Fibroblast of upper back skin (primary cell): ENCODE measurements at regions not wholly inside any gene's neighbourhood (a gene's known extent, or its start where the extent isn't known, plus 50 kb on each side); places are given as distances from the start of the nearest gene placed in this dataset.

ENCODE experiments used
- DNase-seq: peaks from one replicate; pipeline ENCODE4 v3.0.0-alpha.2; 2013

DNA sequence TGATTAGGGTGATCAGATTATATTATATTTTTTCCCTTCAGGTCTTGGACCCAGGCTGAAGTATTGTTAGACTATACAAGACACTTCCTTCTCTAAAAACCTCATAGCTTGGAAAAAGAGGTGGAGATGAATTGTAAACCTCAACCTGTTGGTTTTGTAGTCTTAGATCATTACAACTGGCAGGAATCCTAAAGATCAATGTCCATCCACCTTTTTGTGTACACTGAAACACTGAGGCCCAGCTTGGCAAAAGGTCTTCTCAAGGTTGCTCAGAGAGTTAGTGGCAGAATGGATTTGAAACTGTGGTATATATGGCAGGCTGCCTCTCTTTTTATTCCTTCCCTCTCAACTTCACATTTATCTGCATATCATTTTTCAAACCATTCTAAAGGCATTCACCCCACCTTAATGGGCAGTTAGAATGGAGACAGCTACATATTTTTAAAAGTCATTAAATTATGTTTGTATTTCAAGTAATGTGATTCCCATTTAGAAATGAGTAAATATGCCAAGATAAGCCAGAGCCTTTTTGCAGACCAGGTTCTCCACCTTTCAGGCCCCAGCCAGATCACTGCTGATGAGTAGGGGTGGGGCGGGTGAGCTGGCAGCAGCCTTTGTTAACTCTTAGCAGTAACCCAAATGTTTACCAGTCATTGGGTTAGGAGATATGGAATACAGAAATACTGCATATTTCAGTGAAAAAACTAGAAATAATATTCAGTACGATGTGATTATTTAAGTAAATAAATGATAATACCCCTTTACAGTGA, 243.2 kb upstream of the F9 start:
- DNase-seq = no peak

DNA sequence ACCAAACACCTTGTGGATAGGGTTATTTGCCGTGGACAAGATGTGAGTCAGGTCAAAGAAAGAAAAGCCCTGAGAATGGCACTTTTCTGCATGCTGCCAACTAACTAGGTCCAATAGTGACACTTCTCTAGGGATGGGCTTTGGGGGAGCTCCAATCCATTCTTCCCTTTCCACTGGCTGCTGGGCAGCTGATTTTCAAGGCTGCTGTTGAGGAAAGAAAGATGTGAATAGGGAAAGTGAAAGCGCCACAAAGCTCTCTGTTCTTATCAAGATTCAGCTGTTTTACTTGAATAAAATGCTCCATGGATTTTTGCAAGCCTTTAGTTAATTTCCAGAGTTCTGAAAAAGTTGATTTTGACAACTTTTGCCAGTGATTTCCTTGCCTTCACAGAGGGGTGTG, 244.2 kb upstream of the F9 start:
- no peak for DNase-seq

DNA sequence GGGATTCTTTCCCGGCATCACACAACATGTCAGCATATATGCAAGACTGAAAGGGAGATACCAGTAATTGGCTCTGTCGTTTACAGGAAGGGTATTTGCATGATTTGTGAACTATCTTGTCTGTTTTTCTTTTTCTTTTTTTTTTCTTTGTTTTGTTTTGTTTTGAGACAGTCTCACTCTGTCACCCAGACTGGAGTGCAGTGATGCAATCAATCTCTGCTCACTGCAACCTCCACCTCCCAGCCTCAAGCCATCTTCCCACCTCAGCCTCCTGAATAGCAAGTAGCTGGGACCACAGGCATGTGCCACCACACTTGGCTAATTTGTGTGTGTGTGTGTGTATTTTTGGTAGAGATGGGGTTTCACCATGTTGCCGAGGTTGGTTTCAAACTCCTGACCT, 262.7 kb upstream of the F9 start:
- no peak for DNase-seq

DNA sequence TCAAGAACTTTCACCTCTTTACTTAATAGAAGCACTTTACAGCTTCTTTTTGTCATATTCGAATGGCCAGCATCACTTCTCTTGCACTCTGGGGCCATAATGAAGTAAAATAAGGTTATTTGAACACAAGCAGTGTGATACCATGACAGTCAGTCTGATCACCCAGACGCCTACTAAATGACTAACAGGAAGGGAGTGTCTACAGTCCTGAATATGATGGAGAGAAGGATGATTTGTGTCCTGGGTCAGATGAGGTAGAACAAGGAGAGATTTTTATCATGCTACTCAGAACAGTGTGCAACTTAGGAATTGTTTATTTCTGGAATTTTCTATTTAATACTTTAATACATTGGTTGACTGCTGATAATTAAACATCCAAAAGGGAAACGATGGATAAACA, 284.2 kb upstream of the F9 start:
- no peak for DNase-seq

DNA sequence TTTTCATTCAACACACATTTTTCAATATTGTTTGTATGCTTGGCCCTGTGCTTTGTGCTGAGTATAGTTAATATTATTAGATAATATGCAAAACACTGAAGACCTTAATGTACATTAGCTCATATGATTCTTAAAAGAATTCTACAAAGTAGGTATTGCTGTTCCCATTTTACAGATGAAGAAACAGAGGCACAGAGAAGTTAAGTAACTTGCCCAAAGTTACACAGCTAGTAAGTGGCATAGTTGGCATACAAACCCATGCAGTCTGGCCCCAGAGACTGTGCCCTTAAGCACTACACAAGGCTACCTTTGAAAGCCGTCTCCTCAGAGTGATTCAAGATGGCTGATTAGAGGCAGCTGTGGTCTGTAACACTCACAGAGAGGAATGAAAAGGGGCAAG, 293.4 kb upstream of the F9 start:
- no peak for DNase-seq

DNA sequence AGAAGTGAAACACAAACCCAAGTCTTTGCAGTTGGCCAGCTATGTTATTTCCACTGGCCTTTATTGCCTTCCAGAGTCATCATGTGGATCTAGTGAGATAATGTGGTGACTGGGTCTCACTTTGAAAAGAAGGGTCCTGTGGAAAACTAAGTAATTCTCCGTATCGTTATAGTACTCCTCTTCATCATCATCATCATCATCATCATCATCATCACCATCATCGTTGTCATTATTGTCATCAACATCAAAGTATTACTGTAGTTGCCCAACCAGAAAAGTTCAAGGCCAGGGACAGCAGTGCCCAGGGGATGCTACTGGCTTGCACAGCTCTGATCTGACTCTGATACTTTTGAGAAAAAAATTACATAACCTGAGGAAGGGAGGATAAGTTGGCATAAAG, 295.6 kb upstream of the F9 start:
- DNase-seq = no peak

DNA sequence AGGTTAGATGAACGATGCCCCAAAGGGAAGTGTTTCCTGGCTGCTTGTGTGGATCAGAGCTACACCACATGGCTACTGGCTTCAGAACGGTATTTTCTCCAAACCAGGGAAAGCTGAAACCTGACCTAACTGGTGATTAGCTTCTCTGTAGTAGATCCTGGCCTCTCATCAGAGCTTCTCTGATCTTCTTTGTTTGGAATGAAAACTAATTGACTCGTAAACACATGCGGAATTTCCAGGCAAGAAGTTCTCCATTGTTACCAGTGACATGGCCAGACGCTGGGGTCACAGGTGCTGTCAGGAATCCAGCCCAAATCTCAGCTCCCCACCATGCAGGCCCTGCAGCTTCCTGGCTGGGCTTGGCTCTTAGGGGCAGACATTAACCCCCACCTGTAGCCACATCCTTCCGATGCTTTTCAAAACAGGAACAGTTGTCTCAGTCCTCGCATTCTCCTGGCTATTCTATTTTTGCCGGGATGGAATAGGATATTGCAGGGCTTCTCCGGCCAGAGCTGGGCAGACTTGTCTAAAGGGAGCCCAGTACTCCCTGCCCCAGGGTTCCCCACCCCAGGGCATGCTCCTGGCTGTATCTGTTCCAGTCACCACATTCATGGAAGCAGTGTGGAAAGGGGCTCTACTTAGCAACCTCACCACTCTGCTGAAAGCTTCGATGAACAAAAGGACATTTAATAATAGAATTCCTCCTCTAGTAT, 305.4 kb upstream of the F9 start:
- DNase-seq = no peak

DNA sequence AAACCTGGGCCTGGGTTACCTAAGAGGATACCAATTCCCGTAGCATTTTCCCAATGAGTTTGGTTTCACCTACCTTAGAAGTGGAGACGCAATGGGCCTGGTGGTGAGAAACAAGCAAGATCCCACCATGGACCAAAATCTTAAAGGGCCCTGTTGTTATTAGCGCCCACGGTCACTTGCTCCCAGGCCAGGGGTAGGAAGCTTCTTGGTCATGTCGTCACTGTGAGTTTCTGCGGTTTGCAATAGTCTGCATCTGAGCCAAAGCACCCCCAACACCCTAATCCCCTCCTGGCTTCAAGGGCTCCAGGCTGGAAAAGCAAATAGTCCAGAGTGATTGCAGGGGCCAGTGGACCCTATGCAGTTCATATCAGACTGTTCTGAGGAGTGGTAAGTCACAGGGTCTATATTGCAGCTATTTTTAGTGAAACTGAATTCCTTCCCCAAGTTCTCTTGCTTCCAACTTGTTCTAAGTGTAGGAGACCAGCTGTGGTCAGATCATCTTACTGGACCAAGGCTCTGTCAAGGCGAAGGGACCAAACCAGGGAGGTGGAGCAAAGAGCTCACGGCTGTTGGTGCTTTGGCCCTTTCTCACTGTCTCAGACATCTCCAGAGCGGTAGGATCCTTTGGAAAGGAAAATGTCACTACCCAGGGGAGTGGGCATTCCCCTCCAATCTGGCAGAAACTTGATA, 307.9 kb upstream of the F9 start:
- no peak for DNase-seq

DNA sequence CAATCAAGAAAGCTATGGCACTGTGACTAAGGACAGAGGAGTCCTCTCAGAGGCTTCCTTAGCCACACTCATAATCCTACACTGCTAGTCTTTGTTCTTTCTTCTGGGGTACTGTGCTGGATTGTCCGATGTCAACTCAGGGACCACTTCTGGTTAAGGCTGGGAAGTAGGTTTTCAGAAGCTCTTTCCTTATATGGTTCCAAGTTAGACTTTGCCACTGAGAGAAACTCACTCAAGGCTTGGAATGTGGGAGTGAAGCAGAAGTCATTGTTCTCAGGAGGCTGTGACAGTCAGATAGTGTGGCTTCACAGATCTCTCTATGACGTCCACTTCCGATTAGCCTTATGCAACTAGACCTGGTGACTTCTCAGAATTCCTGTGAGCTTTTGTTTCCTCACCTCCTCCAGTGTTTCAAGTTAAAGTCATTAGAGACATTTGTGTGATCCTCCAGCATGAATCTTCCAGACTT, 317.3 kb upstream of the F9 start:
- DNase-seq = no peak

DNA sequence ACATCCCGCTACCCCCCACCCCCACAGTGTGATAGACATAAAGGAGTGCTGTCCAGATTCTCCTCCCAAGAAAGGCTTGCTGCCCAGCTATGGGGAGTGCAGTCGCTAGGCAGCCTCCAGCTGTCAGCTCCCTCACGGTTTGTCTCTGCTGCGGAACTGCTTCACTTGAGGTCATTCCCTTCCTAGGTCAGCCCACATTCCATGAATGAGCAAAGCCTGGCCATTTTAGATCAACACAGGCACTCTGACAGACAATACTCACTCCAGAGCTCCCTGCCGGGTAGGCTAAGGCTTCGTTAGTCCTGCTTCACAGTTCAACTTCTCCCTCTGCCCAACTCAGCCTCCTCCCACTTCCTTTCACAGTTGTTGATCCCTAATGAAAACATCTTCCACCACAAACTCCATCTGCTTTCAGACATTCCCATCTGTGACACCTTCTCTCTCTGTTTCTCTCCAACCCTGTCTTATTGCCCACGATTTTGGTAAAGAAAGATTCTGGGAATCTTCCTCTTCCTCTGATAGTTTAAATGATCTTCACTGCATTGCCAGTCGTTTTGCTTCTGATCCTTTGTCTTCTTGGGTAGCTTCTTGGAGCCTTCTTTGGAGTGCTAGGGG, 318.9 kb upstream of the F9 start:
- DNase-seq = no peak

DNA sequence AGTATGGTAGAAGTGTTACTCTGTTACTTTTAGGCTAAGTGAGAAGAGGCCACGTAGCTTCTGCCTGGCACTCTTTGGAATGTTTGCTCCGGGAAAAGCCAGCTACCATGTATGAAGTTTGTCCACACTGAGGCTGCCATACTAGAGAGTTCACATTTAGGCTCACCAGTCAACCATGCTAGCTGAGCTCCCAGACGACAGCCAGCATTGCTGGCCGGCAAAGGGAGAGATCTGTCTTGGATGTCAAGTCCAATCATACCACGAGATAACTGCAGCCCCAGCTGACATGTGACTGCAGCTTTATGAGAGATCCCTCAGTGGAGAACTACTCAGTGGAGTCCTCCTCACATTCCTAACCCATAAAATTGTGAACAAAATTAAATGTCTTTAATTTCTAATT, 321.2 kb upstream of the F9 start:
- DNase-seq = no peak

DNA sequence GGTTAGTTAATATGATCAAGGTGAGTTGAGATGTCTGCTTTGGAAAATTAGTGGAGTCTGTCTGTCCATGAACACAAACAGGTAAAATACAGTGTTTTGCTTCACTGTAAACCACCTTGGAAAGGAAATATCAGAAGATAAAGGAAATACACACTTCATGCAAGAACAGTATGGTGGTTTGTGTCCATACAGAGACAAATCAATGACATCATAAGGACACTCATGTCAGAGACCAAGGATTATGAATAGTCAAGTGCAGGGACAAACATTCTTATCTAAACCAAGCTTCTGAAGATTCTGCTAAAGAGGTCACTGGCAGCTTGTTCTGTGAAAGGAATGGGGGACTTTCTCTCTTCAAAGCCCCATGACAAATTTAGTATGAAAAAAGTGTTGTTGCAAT, 322.9 kb upstream of the F9 start:
- DNase-seq = no peak

DNA sequence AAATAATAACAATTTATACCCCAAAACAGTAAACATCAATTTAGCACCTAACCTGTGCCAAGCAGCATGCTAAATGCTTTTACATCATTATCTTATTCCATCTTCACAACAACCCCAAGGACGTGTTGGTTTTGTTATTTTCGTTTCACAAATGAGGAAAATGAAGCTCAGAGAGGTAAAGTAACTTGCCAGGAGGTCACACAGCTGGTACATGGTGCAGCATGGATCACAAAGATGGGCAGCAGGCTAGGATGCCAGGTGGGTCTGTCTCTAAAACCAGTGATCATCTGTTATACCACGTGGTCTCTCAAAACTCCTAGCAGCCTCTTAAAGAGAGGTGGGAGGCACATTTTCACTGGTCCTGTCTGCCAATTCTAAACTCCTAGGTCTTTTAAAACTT, 323.6 kb upstream of the F9 start:
- DNase-seq = no peak

DNA sequence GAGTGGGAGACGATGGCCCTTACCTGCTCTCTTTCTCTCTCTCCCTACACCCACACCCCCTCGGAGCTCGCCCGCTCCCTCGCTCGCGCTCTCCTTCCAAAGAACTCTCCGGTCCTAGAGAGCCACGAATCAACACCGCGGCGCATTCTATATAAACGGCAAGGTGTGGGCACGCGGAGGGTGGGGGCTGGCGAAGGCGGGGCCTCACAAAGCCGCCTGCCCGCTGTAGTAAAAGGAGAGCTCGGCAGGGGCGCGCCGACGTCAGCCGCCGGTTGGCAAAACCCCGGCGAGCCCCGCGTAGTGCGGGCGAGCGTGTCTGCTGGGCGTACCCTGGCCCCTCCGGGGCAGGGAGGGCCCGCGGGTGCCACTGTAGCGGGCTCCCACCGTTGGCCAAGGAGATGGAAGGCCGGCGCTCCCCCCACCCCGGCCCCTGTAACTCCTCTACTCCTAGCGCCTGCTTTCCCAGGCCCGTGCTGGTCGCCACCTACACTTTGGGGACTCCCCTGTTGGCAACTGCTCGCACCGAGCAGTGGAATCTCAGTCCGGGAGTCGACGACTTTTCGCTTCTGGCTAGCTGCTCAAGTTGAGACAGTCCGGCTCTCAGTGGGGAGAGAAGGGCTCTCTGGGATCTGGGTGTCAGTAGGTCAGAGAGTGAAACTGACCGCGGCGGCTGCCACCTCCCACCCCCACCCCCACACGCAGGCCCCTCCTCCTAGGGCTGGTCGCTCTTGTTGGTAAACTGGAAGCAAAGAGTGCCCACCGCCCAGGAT, 325.5 kb upstream of the F9 start:
- peak; percentile 2 for DNase-seq

DNA sequence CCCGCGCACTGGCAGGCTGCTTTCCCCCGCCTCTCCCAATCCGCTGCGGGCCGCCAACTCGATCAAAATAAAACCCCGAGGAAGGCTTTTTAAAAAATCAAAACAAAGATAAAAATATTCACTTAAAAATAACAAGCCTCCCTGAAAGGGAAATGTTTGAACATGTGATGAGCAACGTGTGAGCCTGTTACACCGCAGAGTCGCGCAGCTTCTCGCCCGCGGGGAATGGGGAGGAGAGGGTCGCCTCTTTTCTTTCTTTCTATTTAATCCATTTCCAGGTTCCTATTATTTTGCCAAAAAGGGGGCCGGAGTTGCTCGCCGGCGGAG, 326.0 kb upstream of the F9 start:
- DNase-seq = no peak

DNA sequence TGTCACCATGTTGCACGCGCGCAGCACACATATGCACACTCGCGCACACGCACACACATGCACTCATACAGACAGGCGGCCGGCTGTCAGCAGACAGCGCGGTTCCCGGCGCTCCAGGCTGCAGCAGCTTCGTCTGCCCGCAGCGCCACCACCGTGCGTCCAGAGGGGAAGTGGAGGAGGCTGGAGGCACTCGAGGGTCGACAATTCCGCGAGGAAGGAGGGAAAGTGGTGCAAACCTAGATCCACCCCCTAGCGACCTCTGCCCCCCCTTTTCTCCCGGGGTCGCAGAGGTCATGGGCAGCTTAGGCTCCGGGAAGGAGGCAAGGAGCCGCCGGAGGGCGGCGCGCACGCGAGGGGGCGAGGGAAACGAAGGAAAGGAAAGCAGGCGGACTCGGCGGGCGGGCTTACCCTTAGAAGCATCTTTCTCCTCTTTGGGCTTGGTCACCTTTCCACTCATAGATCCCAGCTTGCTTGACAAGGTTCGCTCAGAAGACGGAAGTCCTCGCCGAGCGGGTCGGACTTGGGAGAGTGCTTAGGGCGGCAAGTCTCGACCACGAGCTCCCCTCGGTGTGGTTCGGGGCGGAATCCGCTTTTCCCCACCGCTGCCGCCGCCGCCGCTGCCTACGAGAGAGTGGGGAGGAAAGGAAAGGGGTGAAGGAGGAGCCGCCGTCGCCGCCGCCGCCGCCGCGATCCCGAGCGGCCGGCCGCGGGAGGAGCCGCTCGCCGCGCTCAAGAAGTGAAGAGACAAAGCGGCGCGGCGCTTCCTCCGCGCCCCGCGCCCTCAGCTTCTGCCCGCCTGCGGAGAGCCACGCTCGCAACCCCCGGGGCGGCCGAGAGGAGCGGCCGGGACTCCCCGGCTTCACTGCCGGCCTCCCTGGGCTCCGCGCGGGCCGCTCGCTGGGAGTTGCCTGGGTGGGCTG, 326.6 kb upstream of the F9 start:
- peak; percentile 2 for DNase-seq

DNA sequence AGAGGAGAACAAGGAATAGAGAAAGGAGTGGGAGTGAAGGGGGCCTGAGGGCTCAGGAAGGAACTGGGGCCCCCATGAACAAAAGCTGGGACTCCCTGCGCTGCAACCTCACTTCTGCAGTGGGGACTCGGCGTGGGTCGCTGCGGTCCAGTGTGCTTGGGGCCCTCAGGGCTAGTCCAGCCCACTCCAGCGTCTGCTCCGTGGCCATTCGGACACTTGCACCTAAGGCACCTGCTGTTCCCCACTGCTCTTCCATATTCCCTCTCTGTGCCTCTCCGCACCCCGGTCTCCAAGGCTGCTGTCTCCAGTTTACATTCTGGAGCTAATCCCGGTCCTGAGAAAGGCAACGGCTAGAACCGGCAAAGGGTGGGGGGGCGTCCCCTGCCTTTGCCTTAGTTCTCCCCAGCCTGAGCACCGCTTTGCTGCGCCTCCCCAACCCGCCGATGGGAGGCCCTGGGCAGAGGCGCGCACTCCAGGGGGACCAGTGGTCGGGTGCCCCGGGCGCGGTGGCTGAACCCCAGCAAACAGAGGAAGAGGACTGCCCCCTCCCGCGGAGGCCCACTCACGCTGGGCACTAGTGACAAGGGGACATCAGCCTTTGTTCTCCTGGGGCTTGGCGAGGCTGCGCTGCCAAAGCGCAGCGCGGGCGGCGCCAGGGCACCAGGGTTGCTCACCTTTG, 327.7 kb upstream of the F9 start:
- no peak for DNase-seq

DNA sequence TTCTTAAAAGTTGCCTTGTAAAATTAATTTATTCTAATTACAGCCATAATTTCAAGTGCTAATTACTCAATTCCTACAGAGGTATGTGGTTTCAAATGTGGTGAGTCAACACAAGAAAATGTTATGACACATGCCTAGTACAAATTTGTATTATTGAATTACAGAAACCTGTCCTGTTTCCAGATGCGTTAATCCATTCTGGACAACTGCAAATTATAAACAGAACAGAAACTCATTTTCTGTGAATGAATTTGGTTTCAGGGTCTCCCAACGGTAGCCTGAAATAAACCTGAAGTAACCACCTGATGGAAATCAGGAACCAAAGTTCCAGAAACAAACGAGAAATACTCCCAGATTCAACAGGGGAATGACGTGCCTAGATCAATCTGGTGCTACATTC, 328.6 kb upstream of the F9 start:
- DNase-seq = no peak

DNA sequence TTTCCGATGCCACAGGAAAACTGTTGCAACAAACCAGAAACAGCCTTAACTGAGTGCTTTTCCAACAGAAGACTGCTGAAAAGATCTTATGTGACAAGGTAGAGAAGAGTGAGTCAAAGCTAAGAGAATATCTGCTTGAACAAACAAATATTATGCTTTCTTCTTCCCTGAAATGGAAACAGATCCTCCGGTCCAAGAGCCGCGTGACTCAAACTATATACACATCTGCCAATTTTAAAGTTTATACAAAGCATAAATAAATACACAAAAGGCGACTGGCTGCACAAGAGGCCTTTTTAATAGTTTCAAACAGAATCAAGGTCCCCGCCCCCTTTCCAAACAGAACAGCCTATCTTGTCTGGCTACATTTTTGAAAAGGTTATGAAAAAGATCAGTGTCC, 329.7 kb upstream of the F9 start:
- DNase-seq = no peak

DNA sequence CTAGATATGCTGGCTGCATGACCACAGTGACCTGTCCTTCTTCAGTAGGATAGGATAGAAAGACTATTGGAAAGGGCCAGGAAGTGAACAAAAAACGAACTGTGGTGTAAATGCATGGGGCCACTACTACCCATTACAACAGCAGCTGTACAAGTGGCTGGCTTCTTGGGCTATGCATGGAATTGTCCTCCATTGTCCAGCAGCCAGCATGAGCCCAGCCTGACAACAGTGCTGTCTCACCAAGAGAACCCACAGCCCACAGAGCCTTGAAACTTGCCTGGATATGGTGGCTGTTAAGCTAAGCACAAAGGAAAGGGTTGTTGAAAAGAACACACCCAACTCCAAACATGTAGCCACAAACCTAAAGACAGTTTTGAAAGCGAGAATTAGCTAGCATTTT, 330.2 kb upstream of the F9 start:
- no peak for DNase-seq

DNA sequence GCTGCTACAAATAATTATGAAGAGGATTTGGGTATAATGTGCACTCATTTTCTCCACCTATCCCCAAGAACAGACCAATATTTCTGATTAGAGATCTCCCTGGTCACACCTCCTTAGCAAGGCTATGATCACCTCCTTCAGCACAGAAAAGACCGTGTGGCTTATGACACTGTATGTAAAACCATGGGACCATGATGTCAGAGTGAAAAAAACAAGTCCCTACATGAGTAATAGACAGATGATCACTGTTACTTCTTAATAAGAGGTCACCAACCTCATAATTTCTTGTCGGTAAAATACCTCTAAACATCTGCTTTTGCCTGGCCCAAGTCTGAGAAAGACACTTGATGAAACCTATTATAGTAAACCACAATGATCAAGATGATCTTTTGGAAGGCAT, 330.6 kb upstream of the F9 start:
- DNase-seq = no peak
